Stimulated activated CD4-positive, alpha-beta T cell treated with anti-CD3 and anti-CD28 coated beads, Interleukin-12 subunit alpha, Interleukin-12 subunit beta, amount 100 ng/mL, for 4 hours (primary cell): ENCODE measurements at regions not wholly inside any gene's neighbourhood (a gene's known extent, or its start where the extent isn't known, plus 50 kb on each side); places are given as distances from the start of the nearest gene placed in this dataset.

Source experiments
- DNase-seq: peaks from one replicate; pipeline ENCODE4 v3.0.0-alpha.2; 2020

- no peak for DNase-seq
Observed at GRCh38 chr2:120905824-120906571, 170.3 kb downstream of the GLI2 start.

- no peak for DNase-seq
Observed at GRCh38 chr2:120906914-120907313, 171.2 kb downstream of the GLI2 start.

- no peak for DNase-seq
Observed at GRCh38 chr2:120907822-120908221, 172.2 kb downstream of the GLI2 start.

DNA sequence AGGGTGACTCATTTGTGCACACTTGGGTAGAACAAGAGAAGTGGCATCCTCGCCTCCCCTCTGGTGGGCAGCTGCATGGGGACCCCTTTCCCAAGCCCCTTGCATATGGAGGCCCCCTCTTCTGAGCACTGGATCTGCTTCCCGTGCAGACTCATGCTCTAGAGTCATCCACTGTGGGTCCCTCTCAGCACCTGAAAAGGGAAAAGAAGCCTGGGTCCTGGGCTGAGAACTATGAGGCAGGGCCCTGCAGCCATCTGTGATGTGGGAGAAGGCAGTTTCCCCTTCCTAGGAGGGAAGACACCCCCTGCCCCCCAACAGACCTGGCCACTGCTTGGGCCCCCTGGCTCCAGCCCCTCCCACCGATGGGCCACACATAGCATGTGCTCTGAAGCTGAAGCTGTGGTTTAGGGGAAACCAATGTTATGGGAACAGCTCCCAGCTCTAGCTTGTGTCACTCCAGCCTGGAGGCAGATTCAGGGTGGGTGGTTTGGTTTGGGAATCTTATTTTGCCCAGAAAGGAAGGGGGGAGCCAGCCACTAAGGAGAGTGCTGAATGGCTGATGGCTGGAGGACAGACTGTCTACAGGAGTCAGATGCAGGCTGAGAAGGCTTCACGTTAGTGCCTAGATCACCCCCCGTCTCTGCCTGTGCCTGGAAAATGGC, 172.8 kb downstream of the GLI2 start:
- DNase-seq = no peak

- no peak for DNase-seq
Observed at GRCh38 chr2:120909102-120909501, 173.4 kb downstream of the GLI2 start.

DNA sequence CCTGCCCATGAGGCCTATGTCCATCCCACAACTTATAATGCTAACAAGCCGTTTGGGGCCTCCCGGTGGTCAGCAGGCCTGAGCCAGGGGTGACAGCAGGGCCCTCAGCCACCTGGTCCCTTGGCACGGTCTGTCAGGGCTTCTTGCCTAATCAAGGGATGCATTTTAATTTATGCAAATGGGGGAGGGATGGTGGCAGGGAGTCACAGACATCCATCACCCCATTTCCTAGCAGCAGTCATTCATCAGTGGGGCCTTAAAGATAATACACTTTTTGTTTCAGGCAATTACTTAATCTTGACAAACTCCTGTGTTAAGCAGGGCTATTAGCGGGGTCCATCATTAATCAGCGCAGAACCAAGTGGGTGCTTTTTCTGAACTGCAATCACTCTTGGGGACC, 174.5 kb downstream of the GLI2 start:
- DNase-seq = no peak

GRCh38 chr2:120910956-120911951, 175.6 kb downstream of the GLI2 start:
- DNase-seq = no peak

- DNase-seq = no peak
Observed at GRCh38 chr2:120912101-120912985, 176.7 kb downstream of the GLI2 start.

GRCh38 chr2:120913972-120914838, 178.5 kb downstream of the GLI2 start:
- DNase-seq = no peak

- DNase-seq = no peak
Observed at GRCh38 chr2:120914839-120915521, 179.3 kb downstream of the GLI2 start.

GRCh38 chr2:120915670-120916069, 180.0 kb downstream of the GLI2 start:
- no peak for DNase-seq

DNA sequence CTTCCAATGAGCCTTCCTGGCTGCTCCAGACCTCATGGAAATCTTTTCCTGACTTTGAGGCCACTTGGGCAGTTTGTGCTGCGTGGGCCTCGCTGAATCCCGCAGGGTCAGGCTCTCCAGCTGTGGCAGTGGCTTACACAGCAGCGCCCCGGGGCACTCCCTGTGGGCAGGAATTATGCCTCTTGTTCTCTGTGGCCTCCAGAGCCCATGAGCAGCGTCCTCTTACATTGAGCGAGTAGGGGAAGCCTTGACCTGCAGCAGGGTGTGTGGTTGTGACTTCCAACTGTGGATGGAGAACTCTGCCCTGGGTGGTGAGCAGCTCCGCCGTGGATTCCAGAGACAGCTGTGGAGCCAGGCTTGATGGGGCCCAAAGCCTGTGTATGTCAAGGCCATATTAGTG, 180.8 kb downstream of the GLI2 start:
- DNase-seq = no peak

DNA sequence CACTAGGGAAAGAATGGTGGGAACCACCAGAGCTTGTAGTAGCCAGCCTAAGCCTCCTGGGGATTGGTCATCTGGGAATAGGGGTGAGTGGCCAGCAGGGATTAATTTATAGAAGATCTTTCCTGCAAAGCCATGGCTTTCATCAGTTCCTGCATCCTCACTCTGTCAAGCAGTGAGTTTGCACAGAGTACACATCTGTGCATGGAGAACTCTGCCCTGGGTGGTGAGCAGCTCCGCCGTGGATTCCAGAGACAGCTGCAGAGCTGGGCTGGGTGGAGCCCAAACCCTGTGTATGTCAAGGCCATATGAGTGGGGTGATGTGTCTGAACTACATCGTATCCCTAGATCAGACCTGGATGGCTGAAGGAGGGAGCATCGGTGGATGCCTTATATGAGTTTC, 182.2 kb downstream of the GLI2 start:
- DNase-seq = no peak

DNA sequence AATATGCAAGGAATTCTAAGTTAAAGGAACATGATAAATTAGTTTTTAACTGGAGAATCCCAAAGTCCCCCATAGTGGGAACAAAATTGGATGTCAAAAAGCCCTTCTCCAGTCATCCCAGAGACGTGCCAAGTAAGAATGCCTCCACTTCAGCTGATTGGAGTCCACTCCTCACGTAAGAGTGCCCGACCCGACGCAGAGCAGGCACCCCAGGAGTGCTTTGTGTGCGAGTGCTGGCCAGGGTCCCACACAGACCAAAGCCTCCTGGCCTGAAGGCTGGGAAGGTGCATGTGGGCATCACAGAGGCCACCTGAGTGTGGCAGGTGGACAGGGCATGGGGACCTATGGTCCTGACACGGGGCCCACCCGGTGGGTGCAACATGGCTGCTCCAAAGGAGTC, 183.5 kb downstream of the GLI2 start:
- DNase-seq = no peak

DNA sequence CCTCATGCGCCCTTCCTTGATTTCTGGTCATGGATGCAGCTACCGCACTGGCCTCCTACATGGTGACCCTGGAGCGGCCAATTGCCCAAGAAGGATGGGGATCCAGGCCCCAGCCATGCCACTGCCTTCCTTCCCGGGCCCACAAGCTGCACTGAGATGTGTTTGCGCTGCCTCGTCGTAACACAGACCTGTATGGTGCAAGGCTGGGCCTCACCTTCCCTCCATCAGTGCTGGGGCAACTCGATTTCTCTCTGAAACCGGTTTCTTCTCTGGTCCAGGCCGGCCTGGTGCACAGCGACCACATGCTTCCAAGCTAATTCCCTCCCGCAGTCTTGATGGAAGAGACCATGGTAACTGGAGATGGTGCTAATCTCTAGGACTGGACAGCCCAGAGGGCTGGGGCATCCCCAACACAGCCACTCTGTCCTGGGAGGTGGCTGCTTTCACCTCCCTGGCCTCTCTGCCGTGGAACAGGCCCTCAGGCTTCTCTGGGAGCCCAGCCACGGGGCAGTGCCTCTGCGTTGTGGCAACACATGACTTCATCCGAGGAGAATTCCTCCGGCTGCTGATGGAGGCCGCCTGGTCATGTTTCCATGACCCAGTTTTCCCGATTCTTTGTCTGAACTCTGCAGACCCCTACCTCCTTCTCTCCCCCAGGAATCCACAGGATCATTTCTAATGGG, 184.2 kb downstream of the GLI2 start:
- no peak for DNase-seq

- DNase-seq = no peak
Observed at GRCh38 chr2:120920454-120921148, 184.9 kb downstream of the GLI2 start.

- no peak for DNase-seq
Observed at GRCh38 chr2:120921457-120921856, 185.8 kb downstream of the GLI2 start.

DNA sequence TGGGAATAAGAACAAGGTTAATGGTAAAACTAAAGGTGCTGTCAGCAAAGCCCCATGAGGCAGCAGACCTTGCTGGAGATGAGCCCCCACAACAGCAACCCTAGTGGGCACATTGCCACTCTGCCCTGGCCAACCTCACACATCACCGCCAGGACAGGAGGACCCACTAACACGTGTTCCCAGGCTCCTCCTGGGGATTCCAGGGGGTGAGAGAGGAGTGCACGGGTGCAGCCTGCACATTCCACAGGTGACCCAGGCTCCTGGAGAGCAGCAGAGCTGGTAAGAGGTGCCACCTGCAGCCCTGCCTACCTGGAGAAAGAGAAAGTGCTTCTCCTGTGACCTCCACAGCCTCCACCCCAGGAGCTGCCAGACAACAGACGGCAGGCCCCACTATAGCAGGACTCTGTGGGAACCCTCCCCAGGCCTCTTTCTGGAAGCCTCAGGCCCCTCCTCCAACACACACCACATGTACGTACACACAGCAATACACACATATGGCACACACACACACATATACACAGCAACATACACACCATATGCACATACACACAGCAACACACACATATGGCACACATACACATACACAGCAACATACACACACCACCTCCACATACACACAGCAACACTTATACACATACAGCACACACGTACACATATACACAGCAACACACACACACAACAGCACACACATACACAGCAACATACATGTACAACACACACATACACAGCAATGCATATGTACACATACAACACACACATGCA, 187.1 kb downstream of the GLI2 start:
- DNase-seq = no peak

DNA sequence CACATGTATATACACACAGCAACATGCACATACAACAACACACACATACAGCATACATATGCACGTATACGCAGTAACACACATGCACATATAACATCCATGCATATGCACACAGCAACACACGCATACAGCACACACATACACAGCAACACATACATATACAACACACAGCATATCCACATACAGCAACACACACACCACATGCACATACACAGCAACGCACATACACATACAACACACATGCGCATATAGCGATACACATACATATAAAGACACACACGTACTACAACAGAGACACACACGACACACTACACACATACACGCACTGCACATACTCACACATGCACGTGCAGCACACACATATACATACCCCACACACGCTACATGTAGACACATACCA, 187.8 kb downstream of the GLI2 start:
- DNase-seq = no peak
